Nucleus accumbens (tissue), 56 donors: ENCODE measurements at regions not wholly inside any gene's neighbourhood (a gene's known extent, or its start where the extent isn't known, plus 50 kb on each side); places are given as distances from the start of the nearest gene placed in this dataset.
"Not testable (repeated sequence)": the region's sequence is repeated elsewhere in the genome, so short reads cannot be mapped to it uniquely, and the experiment has no call there.

ENCODE experiments used
- DNase-seq, 56 donors: peaks; one replicate each; lab custom pipeline; 2025; lab: John Stamatoyannopoulos, UW

DNA sequence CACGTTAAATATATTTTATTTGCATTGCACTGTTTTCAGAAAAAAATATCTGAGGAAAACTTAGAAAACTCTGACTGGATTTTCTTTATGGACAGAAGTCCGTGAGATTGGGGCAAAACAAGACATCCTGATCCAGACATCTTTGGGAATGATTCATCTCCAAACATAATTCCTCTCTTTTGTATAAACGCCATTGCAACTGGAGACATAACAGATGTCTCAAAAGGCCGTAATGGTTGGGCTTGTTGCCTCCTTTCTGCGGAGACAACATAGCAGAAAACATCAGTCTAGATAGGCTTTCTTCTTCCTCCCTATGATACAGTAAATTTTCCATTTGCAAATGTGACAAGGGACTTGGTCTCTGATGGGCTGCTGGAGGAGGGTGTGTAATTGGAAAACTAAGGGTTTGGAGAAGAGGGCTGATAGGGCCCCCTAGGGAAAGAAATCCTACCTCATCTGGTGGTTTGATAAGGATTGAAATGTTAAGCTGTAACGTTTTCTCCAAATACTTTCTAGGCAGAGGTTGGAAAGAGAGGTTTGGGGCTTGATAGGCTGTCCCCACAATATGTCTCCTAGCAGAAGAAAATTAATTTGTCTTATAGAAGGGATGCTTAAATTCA is 631.5 kb upstream of the ST8SIA4 start:
- DNase-seq: no peak

DNA sequence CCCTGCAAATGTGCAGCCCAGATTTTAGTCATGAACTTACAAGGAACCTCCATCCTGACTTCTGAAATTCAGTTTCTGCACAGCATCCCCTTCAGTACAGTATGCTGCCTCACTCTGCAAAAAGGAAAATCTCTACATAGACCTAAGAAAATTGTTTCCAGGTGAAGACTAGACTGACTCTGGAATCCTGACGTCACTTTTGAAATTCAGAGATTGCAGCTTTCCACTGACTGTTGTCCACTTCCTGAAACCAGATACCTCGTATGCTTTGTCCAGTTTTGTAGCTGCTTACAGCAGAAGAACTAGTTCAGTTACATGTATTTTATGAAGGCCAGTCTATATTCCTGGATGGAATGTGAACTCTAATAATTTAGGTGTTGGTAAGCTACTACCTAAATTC is 629.3 kb upstream of the ST8SIA4 start:
- DNase-seq: no peak

DNA sequence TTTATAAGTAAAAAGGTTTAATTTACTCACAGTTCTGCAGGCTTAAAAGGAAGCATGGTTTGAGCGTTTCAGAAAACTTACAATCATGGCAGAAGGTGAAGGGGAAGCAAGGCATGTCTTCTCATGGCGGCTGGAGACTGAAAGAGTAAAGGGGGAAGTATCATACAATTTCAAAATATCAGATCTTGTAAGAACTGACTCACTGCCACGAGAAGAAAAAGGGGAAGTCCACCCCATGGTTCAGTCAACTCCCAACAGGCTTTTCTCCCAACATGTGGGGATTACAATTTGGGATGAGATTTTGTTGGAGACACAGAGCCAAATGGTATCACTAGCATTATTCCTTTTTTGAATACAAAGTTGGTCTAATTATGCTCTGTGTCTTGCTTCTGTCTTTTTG is 627.9 kb upstream of the ST8SIA4 start:
- DNase-seq: no peak

DNA sequence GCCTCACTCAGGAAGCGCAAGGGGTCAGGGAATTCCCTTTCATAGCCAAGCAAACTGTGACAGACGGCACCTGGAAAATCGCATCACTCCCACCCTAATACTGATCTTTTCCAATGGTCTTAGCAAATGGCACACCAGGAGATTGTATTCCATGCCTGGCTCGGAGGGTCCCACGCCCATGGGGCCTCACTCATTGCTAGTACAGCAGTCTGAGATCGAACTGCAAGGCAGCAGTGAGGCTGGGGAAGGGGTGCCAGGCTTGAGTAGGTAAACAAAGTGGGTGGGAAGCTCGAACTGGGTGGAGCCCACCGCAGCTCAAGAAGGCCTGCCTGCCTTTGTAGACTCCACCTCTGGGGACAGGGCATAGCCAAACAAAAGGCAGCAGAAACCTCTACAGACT is 626.0 kb upstream of the ST8SIA4 start:
- DNase-seq: not testable (repeated sequence)

DNA sequence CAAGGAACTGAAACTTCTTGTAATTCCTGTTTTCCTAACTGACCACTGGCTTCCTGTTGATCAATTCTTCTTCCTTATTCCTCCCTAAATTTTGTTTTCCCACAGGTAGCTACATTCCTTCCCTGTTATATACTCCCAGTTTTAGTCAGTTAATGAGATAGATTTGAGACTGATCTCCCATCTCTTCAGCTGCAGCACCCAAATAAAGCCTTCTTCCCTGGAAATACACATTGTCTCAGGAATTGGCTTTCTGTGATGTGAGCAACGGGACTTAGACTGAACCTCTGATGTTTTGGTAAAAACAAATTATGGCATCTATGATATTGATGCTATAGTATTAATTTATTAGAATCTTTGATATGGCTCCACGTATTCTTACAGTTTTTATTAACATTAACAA is 617.3 kb upstream of the ST8SIA4 start:
- no peak for DNase-seq

DNA sequence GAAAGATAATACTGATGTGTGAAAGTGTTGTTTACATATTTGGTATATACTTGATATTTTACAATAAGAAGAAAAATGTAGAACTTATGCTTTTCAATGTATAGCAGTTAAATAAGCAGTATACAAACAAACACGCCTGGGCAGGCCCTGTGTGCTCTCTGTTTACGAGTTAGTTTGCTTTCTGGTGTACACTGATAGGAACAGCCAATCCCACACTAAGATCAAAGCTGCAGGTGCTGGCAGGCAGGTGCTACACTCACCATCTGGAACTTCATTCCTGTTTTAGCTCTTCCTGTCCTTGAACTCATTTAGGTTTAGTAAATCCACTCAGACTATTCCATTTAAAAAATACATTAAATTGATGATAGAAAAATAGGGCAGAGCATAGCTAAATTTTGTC is 614.7 kb upstream of the ST8SIA4 start:
- no peak for DNase-seq

DNA sequence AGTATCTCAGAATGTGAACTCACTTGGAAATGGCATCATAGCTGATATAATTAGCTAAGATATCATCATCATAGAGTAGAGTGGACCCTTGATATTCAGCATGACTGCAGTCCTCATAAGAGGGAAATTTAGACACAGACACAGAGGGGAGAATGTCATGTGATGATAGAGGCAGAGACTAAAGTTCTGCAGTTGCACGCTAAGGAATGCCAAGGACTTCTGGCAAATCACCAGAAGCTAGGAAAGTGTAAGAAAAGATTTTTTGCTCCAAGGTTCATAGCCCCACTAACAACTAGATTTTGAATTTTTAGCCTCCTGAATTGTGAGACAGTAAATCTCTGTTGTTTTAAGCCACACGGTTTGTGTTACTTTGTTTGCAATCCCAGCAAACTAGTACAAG is 612.6 kb upstream of the ST8SIA4 start:
- DNase-seq: no peak

DNA sequence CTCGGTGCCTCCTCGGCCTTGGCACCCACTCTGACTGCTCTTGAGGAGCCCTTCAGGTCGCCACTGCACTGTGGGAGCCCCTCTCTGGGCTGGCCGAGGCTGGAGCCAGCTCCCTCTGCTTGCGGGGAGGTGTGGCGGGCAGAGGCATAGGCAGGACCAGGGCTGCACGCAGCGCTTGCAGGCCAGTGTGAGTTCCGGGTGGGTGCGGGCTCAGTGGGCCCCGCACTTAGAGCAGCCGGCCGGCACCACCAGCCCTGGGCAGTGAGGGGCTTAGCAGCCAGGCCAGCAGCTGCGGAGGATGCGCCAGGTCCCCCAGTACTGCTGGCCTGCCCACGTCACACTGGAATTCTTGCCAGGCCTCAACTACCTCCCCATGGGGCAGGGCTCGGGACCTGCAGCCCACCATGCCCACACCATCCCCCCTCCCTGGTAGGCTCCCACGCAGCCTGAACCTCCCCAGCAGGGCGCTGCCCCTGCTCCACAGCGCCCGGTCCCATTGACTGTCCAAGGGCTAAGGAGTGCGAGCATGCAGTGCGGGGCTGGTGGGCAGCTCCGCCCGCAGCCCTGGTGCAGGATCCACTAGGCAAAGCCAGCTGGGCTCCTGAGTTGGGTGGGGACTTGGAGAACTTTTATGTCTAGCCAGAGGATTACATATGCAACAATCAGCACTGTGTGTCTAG is 602.9 kb upstream of the ST8SIA4 start:
- DNase-seq: no peak

DNA sequence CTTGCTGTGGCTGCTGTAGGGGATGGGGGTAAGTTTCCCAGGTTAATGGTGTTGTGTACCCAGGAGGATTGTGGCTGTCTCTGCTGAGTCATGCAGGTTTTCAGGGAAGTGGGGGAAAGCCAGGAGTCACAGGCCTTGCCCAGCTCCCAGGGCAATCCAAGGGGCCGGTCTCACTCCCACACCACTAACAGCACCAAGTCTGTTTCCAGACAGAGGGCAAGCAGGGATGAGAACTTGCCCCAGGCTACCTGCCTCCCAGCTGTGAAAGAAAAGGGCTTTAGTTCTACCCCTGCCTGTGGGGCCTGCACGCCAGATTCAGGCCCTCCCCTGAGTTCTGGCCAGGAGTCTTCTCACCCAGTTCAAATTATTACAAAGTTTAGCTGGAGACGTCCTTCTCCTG is 579.8 kb upstream of the ST8SIA4 start:
- no peak for DNase-seq

DNA sequence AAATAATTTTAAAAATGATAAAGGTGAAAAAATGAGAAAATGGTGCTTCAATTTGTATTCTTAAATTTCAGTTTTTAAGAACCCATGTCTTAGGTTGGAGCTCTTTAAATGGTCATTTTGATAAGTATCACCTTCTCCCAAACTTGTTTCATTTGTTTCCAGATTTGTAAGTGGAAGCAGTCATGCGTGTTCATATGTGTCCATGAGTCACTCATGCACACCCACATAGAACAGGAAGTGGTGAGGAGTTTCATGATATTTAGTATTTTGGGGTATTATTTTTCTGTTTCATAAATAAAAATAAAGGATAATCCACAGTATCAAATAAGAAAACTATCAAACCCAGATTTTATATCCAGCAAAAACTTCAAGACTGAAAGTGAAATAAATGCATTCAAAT is 570.4 kb upstream of the ST8SIA4 start:
- no peak for DNase-seq

DNA sequence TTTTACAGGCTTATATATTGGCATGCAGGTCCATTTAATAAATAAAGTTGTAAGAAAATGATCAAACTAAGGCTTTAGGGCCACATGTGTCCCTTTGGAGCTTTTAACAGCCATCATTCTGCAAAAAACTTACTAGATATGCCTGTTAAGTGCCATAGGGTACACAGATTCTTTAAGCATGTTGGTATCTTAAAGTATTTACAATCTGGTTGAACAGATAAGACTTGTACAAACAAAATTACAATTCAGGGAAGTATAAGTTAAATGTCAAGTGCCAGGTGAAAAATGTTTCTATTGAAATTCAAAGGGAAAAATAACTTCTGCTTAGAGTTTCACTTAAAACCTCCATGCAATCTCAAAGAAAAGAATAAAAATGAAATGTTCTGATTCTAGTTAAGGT is 558.4 kb upstream of the ST8SIA4 start:
- DNase-seq: no peak

DNA sequence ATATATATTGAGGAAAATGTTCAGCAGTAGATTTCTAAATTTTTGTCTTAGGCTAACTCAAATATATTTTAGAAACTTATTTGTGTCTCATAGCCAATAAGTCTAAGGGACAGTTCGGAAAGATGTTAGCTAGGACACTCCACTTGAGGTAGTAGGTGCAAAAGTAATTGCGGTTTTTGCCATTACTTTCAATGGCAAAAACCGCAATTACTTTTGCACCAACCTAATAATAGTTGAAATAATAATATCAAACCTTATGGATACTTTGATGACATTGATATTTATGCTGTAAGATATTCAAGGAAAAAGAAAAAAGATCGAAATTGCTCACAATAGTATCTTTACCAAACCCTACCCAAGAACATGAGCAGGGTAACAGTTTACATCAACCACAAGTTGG is 555.5 kb upstream of the ST8SIA4 start:
- DNase-seq: no peak

DNA sequence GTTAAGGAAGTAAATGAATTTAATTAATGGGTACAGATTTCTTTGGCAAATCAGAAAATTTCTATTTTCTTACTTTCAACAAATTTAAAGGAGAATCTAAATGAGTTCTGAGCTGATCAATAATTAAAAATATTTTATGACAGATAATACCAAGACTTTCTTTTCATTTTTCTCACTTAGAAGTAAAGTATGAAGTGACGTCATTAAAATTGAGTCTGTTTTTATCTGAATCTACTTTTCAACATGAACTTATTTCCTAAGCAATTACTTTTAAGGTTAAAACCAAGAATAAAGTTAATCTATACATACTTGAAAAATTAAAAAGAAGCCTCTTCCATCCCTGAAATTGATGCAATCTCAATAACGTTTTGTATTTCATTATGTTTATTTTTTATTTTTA is 552.8 kb upstream of the ST8SIA4 start:
- DNase-seq: no peak

DNA sequence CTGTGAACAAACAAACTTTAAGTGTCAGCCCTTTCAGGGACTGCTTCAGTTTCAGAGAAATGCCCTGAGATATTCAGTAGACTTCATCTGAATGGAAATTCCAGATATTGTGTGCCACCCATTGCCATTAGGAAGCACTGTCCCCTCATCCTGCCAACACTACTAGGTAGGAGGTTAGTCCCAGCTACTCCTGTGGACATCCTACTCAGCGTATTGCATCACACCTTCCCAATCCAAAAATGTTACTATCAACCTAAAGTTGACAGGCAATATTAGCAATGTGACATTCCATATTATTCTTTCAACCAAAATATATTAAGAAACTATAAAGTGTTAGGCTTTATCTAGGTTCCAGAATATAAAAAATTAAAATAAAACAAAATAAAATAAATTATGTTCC is 552.0 kb upstream of the ST8SIA4 start:
- no peak for DNase-seq

DNA sequence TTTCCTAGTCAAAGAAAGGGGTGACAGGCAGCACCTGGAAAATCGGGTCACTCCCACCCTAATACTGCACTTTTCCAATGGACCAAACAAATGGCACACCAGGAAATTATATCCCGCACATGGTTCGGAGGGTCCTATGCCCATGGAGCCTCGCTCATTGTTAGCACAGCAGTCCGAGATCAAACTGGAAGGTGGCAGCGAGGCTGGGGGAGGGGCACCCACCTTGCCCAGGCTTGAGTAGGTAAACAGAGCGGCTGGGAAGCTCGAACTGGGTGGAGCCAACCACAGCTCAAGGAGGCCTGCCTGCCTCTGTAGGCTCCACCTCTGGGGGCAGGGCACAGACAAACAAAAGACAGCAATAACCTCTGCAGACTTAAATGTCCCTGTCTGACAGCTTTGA is 539.2 kb upstream of the ST8SIA4 start:
- DNase-seq: not testable (repeated sequence)

DNA sequence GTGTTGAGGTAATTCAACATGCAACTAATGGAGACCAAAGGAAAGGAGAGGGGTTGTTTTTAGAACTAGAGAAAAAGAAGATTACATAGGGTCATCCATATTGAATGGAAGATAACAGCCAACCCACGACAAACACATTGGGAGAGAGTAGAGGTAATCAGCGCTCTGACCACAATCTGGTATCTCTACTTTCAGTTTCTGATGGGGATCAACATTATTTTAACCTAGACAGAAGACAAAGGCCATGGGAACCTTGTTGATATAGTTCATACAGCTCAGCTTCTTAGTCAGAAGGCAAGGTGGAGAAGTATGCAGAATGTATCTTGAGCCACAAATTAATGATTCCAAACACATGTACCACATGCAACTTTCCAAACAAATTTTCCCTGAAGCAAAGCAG is 537.1 kb upstream of the ST8SIA4 start:
- no peak for DNase-seq

DNA sequence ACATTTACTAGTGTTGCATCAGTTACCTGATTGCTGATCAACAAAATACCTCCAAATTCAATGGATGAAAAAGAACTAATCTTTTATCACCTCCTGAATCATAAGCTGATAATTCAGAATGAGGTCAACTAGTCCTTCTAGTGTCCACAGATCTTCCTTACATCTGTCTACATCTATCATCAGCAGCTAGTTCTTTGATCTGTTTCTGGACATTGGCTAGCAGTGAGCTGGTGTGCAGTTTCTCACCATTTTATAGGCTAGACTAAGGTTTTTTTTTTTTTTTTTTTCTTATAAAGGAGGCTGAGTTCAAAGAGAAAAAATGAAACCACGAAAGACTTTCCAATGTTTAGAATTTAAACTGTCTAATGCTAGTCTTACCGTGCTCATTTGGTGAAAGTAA is 534.3 kb upstream of the ST8SIA4 start:
- no peak for DNase-seq

DNA sequence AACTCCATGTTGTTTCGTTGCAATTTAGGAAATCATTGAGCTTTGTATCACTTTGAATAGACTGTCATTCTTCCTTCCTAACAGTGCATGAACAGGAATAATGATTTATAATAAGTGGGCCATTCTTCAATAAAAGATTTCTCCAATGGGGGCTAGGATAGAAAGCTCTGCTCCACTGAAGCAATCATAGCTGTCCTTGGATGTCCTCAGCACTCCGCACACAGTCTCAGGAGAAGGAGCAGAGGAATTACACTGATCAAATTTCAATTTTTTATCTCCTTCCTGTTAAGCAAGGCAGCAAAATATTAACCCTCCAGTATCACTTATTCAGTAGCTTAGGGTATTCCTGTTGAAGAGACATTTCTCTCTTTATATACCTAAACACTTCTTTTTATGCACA is 532.7 kb upstream of the ST8SIA4 start:
- no peak for DNase-seq

DNA sequence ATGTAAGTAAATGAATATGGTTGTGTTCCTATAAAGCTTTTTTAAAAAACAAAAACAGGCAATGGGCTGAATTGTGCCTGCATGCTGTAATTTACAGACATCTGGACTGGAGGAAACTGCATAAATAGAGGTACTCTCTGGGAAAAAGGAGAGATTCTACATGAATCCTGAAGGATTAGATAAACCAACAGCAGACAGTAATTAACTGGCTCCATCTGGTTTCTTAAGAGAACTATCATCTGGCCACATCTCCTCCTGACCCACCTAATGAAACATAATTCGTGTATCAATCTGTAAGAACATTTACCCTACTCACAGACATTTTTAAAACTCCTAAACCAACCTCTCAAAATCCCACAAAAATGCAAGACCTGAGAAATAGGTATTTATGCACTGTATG is 528.1 kb upstream of the ST8SIA4 start:
- no peak for DNase-seq

DNA sequence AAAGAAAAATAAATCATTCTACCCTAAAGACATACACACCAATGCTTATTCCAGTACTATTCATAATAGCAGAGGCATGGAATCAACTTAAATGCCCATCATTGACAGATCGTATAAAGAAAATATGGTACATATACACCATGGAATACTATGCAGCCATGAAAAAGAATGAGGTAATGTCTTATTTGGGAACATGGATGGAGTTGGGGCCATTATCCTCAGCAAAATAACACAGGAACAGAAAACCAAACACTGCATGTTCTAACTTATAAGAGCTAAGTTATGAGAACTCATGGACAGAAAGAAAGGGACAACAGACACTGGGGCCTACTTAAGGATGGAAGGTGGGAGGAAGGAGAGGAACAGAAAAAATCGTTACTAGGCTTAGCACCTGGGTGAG is 527.5 kb upstream of the ST8SIA4 start:
- DNase-seq: no peak

DNA sequence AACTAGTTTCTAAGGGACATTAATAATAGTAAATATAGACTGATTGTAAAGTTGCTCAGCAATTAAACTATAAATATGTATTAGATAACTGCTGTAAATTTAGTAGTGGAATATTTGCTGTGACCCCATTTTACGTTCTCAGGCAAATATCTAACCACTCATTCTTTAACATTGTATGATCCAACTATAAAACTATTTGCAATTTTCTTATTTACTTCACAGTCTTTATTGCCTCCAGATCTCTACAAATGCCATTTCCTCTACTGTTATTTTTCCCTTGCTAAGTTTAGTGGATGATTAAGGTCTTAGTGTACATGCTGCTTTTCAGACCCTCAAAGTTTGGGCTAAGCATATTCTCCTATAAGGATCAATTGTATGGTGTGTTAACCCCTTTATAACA is 526.2 kb upstream of the ST8SIA4 start:
- no peak for DNase-seq

DNA sequence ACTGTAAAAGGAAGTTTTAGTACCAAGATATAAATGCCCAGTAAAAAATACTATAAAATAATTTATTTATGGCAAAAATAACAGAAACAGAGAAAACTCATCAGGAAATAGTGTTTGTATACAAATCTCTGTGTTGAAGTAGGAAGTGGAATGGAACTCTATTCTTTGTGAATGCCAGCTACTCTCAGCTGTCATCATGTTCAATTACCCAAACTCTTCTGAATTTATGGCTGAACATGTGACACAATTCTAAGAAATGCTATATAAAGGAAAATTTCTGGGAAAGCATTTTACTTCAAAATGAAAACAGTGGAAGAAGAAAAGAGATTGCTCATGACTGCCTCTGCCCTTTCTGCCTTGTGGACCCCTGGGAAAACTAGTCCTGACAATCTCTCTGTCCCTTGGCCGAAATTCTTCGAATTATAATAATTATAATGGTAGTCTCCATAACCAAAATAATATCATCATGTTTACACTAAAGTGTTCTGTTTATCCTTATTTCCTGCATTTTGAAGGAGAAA is 522.3 kb upstream of the ST8SIA4 start:
- no peak for DNase-seq
